RWPE2 (cell line): ENCODE measurements at regions not wholly inside any gene's neighbourhood (a gene's known extent, or its start where the extent isn't known, plus 50 kb on each side); places are given as distances from the start of the nearest gene placed in this dataset.

Experiments used
- ATAC-seq: fragments of 200-7000 bp; cut with Tn5 transposase; 3 replicates; pipeline ENCODE4 v1.9.1; 2021; ENCODE audit warnings: low read depth
- DNase-seq: peaks from one replicate; pipeline ENCODE4 v3.0.0-alpha.2; 2020; ENCODE audit warnings: low spot score
- H3K27ac ChIP-seq: fragments of 450-650 bp; 2 replicates; pipeline ENCODE4 v1.5.1; 2017; ENCODE audit warnings: mild to moderate bottlenecking; ENCODE audit not compliant: poor library complexity, severe bottlenecking
- H3K27me3 ChIP-seq: fragments of 250-450 bp; sonication (Bioruptor Pico); 2 replicates; pipeline ENCODE4 v1.5.1; 2021; ENCODE audit warnings: mild to moderate bottlenecking, moderate library complexity; ENCODE audit not compliant: insufficient read depth, poor library complexity, severe bottlenecking
- H3K36me3 ChIP-seq: fragments of 250-450 bp; sonication (Bioruptor Pico); 2 replicates; pipeline ENCODE4 v1.5.1; 2020; ENCODE audit warnings: low read depth, mild to moderate bottlenecking, moderate library complexity
- H3K4me1 ChIP-seq: fragments of 250-450 bp; sonication (Bioruptor Pico); 2 replicates; pipeline ENCODE4 v1.5.1; 2021; ENCODE audit warnings: mild to moderate bottlenecking, moderate library complexity; ENCODE audit not compliant: insufficient read depth, poor library complexity, severe bottlenecking
- H3K4me3 ChIP-seq: fragments of 250-450 bp; sonication (Bioruptor Pico); 2 replicates; pipeline ENCODE4 v1.5.1; 2021; ENCODE audit warnings: mild to moderate bottlenecking, moderate library complexity; ENCODE audit not compliant: severe bottlenecking
- H3K9me3 ChIP-seq: fragments of 250-450 bp; sonication (Bioruptor Pico); 2 replicates; pipeline ENCODE4 v1.5.1; 2021; ENCODE audit warnings: mild to moderate bottlenecking, moderate library complexity; ENCODE audit not compliant: severe bottlenecking
- CTCF ChIP-seq: fragments of 450-650 bp; IDR thresholded peaks from one replicate; pipeline ENCODE4 v1.5.1; 2017; ENCODE audit warnings: mild to moderate bottlenecking, moderate library complexity; ENCODE audit not compliant: poor library complexity, severe bottlenecking

- Histone ChIP-seq H3K4me3 (no peak overlapping the region), H3K27me3 (peaks cover 23% of the 10 kb centered on the region), H3K27ac (no peak overlapping the region), H3K9me3 (no peaks in the 10 kb centered on the region), H3K4me1 (no peaks in the 10 kb centered on the region), H3K36me3 (no peaks in the 10 kb centered on the region)
- DNase-seq = no peak
- no peak for TF ChIP-seq CTCF
- no peak for ATAC-seq
These were observed 288.0 kb downstream of the MAF start for GRCh38 chr16:79312502-79312901.

GRCh38 chr16:79310710-79311109, 289.8 kb downstream of the MAF start:
- H3K4me3 ChIP-seq = no peak overlapping the region
- H3K9me3 ChIP-seq = no peaks in the 10 kb centered on the region
- no peaks in the 10 kb centered on the region for H3K4me1 ChIP-seq
- no peak for TF ChIP-seq CTCF
- no peaks in the 10 kb centered on the region for H3K36me3 ChIP-seq
- H3K27me3 ChIP-seq = peaks cover 22% of the 10 kb centered on the region
- no peak overlapping the region for H3K27ac ChIP-seq
- ATAC-seq = no peak
- no peak for DNase-seq

GRCh38 chr16:79309606-79310005, 290.9 kb downstream of the MAF start:
- no peaks in the 10 kb centered on the region for H3K4me1 ChIP-seq
- no peak overlapping the region for H3K27ac ChIP-seq
- peaks cover 22% of the 10 kb centered on the region for H3K27me3 ChIP-seq
- TF ChIP-seq CTCF = no peak
- DNase-seq (no peak), ATAC-seq (no peak)
- no peaks in the 10 kb centered on the region for H3K36me3 ChIP-seq
- H3K9me3 ChIP-seq = no peaks in the 10 kb centered on the region
- H3K4me3 ChIP-seq = no peak overlapping the region

GRCh38 chr16:79307214-79307613, 293.3 kb downstream of the MAF start:
- H3K9me3 ChIP-seq = no peaks in the 10 kb centered on the region
- no peak for TF ChIP-seq CTCF
- DNase-seq (no peak), ATAC-seq (no peak)
- no peaks in the 10 kb centered on the region for H3K4me1 ChIP-seq
- H3K4me3 ChIP-seq = no peak overlapping the region
- no peaks in the 10 kb centered on the region for H3K36me3 ChIP-seq
- peaks cover 28% of the 10 kb centered on the region for H3K27me3 ChIP-seq
- no peak overlapping the region for H3K27ac ChIP-seq

- TF ChIP-seq CTCF = no peak
- Histone ChIP-seq H3K27me3 (peaks cover 23% of the 10 kb centered on the region), H3K4me3 (no peak overlapping the region), H3K4me1 (no peaks in the 10 kb centered on the region), H3K36me3 (no peaks in the 10 kb centered on the region), H3K9me3 (no peaks in the 10 kb centered on the region), H3K27ac (no peak overlapping the region)
- ATAC-seq (no peak; the same call in 2 of the 3 replicates), DNase-seq (no peak)
These were observed 295.5 kb downstream of the MAF start for GRCh38 chr16:79305074-79305473.
